Mammary epithelial cell (primary cell): ENCODE measurements at regions not wholly inside any gene's neighbourhood (a gene's known extent, or its start where the extent isn't known, plus 50 kb on each side); places are given as distances from the start of the nearest gene placed in this dataset.

Experiments
- CTCF ChIP-seq, 2 donors: IDR thresholded peaks in 1 of 2; conservative IDR thresholded peaks in 1 of 2; 2 replicates each; pipeline ENCODE4 v1.5.1; 2011 to 2012; ENCODE audit warnings: inconsistent platforms in 2 of 2, low read length in 2 of 2, mild to moderate bottlenecking in 2 of 2, control low read depth in 1 of 2, low read depth in 1 of 2; ENCODE audit not compliant: insufficient read depth in 1 of 2; ENCODE audit errors: extremely low read depth in 1 of 2
- EZH2 ChIP-seq: IDR thresholded peaks from 2 replicates; pipeline ENCODE4 v1.6.1; 2012; ENCODE audit warnings: low read length, inconsistent platforms, borderline replicate concordance

- TF ChIP-seq CTCF (conservative IDR thresholded peaks at IDR 0.05 in 1 of 2, IDR thresholded peaks at IDR 0.05 in 1 of 2; ENCODE audit: extremely low read depth in 1 of 2, insufficient read depth in 1 of 2, low read depth in 1 of 2, low read length in 2 of 2): no peak
- TF ChIP-seq EZH2: no peak
Observed at GRCh38 chr15:29645841-29646240, 176.4 kb downstream of the TJP1 start.
